Mesodermal cell (in vitro differentiated cells): ENCODE measurements at regions not wholly inside any gene's neighbourhood (a gene's known extent, or its start where the extent isn't known, plus 50 kb on each side); places are given as distances from the start of the nearest gene placed in this dataset.

Experiments used
- H3K27ac ChIP-seq: 2 replicates; pipeline ENCODE4 v1.7.0; 2013; ENCODE audit warnings: mild to moderate bottlenecking, low read depth, low read length, moderate library complexity; ENCODE audit not compliant: severe bottlenecking
- H3K36me3 ChIP-seq: 2 replicates; pipeline ENCODE4 v1.7.1; 2013; ENCODE audit warnings: mild to moderate bottlenecking, low read length, moderate library complexity; ENCODE audit not compliant: control insufficient read depth, insufficient read depth
- H3K4me1 ChIP-seq: one replicate; pipeline ENCODE4 v1.7.1; 2013; ENCODE audit warnings: mild to moderate bottlenecking, low read length; ENCODE audit not compliant: insufficient read depth, control insufficient read depth, poor library complexity, severe bottlenecking
- H3K4me3 ChIP-seq: 2 replicates; pipeline ENCODE4 v1.7.0; 2013; ENCODE audit warnings: low read length, control low read depth, mild to moderate bottlenecking; ENCODE audit not compliant: insufficient read depth, poor library complexity, severe bottlenecking; ENCODE audit errors: extremely low read depth
- H3K9me3 ChIP-seq: 2 replicates; pipeline ENCODE4 v1.7.1; 2013; ENCODE audit warnings: mild to moderate bottlenecking, low read length, moderate library complexity; ENCODE audit not compliant: control insufficient read depth
- WGBS, 2 experiments: methylation state at CpG; one replicate each; pipeline ENCODE4 v1.1.5; 2013; ENCODE audit warnings: missing lambda C conversion rate in 2 of 2; ENCODE audit not compliant: insufficient coverage in 2 of 2; 5-methylcytosine and 5-hydroxymethylcytosine counted together

GRCh38 chr18:76634564-76634963 is 139.5 kb upstream of the ZNF516 start:
- Histone ChIP-seq H3K4me1 (peaks cover 2% of the 10 kb centered on the region), H3K4me3 (no peak overlapping the region), H3K36me3 (no peaks in the 10 kb centered on the region), H3K27ac (no peak overlapping the region), H3K9me3 (no peaks in the 10 kb centered on the region)
- 17 to 24% methylated on average over 2 to 3 of the region's 3 CpGs for WGBS, 2 experiments

GRCh38 chr18:76633588-76634269 is 138.7 kb upstream of the ZNF516 start:
- Histone ChIP-seq H3K4me3 (no peak overlapping the region), H3K4me1 (peaks cover 2% of the 10 kb centered on the region), H3K9me3 (no peaks in the 10 kb centered on the region), H3K36me3 (no peaks in the 10 kb centered on the region), H3K27ac (no peak overlapping the region)
- 86 to 88% methylated on average over 1 to 2 of the region's 2 CpGs for WGBS, 2 experiments

DNA sequence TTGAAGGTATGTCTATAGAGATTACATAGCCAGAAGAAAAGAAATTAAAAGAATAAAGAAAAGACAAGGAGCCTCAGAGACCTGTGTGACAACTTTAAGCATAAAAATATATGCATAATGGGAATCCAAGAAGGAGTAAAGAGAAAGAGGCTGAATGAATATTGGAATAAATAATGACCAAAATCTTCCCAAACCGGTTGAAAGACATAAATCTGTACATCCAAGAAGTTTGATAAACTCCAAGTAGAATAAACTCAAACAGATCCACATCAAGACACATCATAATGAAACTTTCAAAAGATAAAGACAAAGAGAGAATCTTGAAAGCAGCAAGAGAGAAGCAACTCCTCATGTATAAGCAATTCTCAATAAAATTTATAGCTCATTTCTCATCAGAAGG is 132.4 kb upstream of the ZNF516 start:
- H3K27ac ChIP-seq: no peak overlapping the region
- H3K4me1 ChIP-seq: no peaks in the 10 kb centered on the region
- H3K36me3 ChIP-seq: no peaks in the 10 kb centered on the region
- no peak overlapping the region for H3K4me3 ChIP-seq
- WGBS, 2 experiments: no CpG with 5 or more reads among the region's 1 CpG
- H3K9me3 ChIP-seq: no peaks in the 10 kb centered on the region

- H3K4me1 ChIP-seq: peaks cover 3% of the 10 kb centered on the region
- H3K36me3 ChIP-seq: no peaks in the 10 kb centered on the region
- H3K4me3 ChIP-seq: no peak overlapping the region
Measured at GRCh38 chr18:76626991-76627390, 131.9 kb upstream of the ZNF516 start.

DNA sequence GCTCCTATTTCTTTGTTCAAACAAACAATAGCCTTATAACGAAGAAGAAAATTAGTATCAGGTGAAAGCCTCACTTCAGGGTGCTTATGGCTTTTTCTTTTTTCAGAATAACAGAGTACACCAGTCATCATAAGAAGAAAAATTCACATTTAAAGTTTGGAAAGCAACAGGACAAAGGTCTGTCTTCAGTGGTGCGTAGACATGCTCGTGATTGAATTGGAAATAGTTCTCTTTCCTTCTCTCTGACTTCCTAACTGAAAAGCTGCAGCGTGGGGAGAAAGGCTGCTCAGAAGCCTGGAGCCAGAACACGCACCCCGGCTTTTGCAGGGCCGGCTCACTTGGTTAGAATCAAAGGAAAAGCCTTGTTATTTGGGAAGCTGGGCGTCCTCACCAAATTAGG is 127.6 kb upstream of the ZNF516 start:
- no peak overlapping the region for H3K27ac ChIP-seq
- 70 to 77% methylated on average over 4 to 5 of the region's 8 CpGs for WGBS, 2 experiments
- H3K4me3 ChIP-seq: no peak overlapping the region
- H3K4me1 ChIP-seq: peaks cover 28% of the 10 kb centered on the region
- H3K9me3 ChIP-seq: no peaks in the 10 kb centered on the region
- no peaks in the 10 kb centered on the region for H3K36me3 ChIP-seq

More at GRCh38 chr18:76626991-76627390, 131.9 kb upstream of the ZNF516 start:
- no peaks in the 10 kb centered on the region for H3K9me3 ChIP-seq
- no peak overlapping the region for H3K27ac ChIP-seq

- peaks cover 28% of the 10 kb centered on the region for H3K4me1 ChIP-seq
- 69% methylated on average over 5 to 7 of the region's 12 CpGs for WGBS, 2 experiments
- peak overlapping the region; percentile 0 for H3K27ac ChIP-seq
- no peaks in the 10 kb centered on the region for H3K36me3 ChIP-seq
- H3K9me3 ChIP-seq: no peaks in the 10 kb centered on the region
- H3K4me3 ChIP-seq: no peak overlapping the region
Measured at GRCh38 chr18:76621782-76622495, 126.9 kb upstream of the ZNF516 start.

GRCh38 chr18:76621226-76621625 is 126.2 kb upstream of the ZNF516 start:
- Histone ChIP-seq H3K36me3 (no peaks in the 10 kb centered on the region), H3K9me3 (no peaks in the 10 kb centered on the region), H3K4me1 (peaks cover 28% of the 10 kb centered on the region), H3K27ac (peak overlapping the region; percentile 0), H3K4me3 (no peak overlapping the region)
- WGBS, 2 experiments: 34 to 48% methylated on average over 7 of the region's 9 CpGs

DNA sequence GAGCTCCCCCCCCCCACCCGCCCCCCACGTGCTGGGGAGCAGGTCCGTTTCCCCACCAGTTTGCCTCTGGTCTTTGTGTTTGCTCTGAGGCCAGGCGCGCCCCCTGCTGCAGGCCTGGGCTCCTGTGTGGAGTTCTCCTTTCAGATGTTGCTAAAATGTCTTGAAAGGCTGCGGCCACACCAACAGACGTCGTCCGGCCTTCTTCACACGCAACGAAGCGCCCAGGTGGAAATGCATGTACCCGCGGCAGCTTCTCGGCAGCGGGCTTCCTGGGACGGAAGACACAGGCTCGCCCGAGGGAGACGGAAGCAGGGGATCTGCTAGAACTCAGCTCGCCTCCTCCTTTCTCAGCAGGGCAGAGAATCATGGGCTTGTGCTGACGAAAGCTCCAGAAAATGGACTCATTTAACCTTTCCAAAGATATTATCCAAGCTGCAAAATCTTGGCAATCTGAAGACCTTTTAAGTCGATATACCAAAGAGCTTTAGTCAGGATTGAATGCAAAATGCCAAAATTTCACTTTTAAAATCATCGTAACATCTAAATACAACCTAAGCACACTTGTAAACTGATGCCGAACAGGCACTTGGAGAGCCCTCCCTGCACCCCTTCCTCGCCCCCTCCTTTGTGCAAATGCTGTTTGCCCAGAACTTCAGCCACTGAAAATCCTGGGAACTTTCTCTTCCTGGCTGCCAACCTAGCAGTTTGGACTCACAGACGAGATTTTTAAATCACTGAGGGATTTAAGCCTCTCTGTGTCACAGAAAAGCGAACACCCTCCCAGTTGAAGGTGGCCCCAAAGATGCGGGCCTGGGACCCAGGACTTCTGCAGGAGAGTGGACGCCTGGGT is 125.5 kb upstream of the ZNF516 start:
- Histone ChIP-seq H3K27ac (peak overlapping the region; percentile 63), H3K9me3 (no peaks in the 10 kb centered on the region), H3K4me1 (peaks cover 28% of the 10 kb centered on the region), H3K4me3 (peak overlapping the region; percentile 19), H3K36me3 (no peaks in the 10 kb centered on the region)
- WGBS, 2 experiments: 16 to 22% methylated on average over 25 to 26 of the region's 30 CpGs

DNA sequence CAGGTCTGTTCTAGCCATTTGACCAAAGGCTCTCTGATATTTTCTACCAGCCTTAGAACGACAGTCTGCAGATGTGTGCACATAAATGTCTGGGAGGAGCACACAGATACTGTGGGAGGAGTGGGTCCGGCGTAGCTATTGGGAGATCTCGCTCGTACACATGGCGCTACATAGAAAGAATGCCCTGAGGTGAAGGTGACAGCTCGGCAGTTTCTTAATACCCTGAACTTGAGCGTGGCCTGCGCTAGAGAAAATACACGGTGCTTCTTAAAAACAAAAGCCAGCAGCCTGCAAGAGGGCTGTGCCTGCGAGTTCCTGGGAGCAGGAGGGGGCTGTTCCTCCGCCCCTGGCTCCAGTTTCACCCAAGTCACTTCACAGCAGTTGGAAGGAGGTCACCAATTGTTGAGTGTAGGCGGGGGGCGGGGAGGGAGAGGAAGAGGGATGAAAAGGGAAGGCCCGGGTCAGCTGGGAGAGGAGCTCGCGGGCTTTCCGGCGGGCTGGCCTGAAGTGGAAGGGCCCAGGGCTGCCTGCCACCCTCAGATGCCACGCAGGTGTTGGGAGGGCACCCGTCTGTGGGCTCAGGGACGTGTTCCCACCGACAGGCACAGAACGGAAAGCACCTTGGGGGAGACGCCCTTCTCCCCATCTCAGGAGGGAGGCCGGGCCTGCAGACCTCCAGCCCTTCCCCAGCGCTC is 124.7 kb upstream of the ZNF516 start:
- Histone ChIP-seq H3K4me3 (peak overlapping the region; percentile 19), H3K4me1 (peaks cover 28% of the 10 kb centered on the region), H3K36me3 (no peaks in the 10 kb centered on the region), H3K9me3 (no peaks in the 10 kb centered on the region), H3K27ac (peak overlapping the region; percentile 80)
- WGBS, 2 experiments: 15 to 17% methylated on average over 15 to 17 of the region's 27 CpGs

DNA sequence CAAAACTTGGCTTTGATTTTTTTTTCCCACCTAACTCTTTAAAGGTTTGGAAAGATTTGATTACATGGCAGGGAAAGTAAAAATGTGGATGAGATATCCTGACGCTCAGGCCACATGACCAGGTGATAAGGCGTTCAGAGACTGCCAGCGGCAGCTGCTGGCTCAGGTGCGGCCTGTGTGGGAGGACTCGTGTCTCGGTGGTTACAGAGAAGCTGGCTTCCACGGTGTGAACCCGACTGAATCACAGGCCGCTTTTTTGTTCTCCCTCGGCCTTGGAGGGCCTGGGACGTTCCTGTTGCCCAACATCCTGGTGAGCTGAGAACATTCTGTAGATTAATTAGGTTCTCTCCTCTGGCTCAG is 124.2 kb upstream of the ZNF516 start:
- H3K27ac ChIP-seq: peak overlapping the region; percentile 80
- no peaks in the 10 kb centered on the region for H3K36me3 ChIP-seq
- no peaks in the 10 kb centered on the region for H3K9me3 ChIP-seq
- WGBS, 2 experiments: 48% methylated on average over 10 of the region's 11 CpGs
- peaks cover 28% of the 10 kb centered on the region for H3K4me1 ChIP-seq
- H3K4me3 ChIP-seq: no peak overlapping the region
